Fibroblast of lung (primary cell): ENCODE measurements at regions not wholly inside any gene's neighbourhood (a gene's known extent, or its start where the extent isn't known, plus 50 kb on each side); places are given as distances from the start of the nearest gene placed in this dataset.

ENCODE experiments used
- DNase-seq, 2 donors: peaks; one replicate each; pipeline versions ENCODE4 v3.0.0 to v3.0.0-alpha.2; 2010; ENCODE audit warnings: low read depth in 2 of 2
- H2AFZ ChIP-seq: 2 replicates; pipeline ENCODE4 v1.5.1; 2012; ENCODE audit warnings: low read length, control low read depth, inconsistent platforms
- H3K27ac ChIP-seq: 2 replicates; pipeline ENCODE4 v1.5.1; 2011; ENCODE audit warnings: low read length, control low read depth; ENCODE audit not compliant: insufficient read depth
- H3K27me3 ChIP-seq: 2 replicates; pipeline ENCODE4 v1.5.1; 2011; ENCODE audit warnings: mild to moderate bottlenecking, low read length; ENCODE audit not compliant: control insufficient read depth, insufficient read depth
- H3K36me3 ChIP-seq: 2 replicates; pipeline ENCODE4 v1.5.1; 2011; ENCODE audit warnings: low read length; ENCODE audit not compliant: control insufficient read depth, insufficient read depth
- H3K4me1 ChIP-seq: 2 replicates; pipeline ENCODE4 v1.5.1; 2011; ENCODE audit warnings: low read length; ENCODE audit not compliant: control insufficient read depth, insufficient read depth; ENCODE audit errors: extremely low read depth
- H3K4me2 ChIP-seq: 2 replicates; pipeline ENCODE4 v1.5.1; 2011; ENCODE audit warnings: low read length, control low read depth; ENCODE audit not compliant: insufficient read depth; ENCODE audit errors: extremely low read depth
- H3K4me3 ChIP-seq, 4 experiments: fragments of 200-600 bp in 1 of 4; sonication (generic) in 1 of 4; replicated peaks in 1 of 4; 2 replicates each; pipeline ENCODE4 v1.5.1; 2011 to 2016; ENCODE audit warnings: low read length in 4 of 4, low read depth in 3 of 4, mild to moderate bottlenecking in 3 of 4, control low read depth in 2 of 4, inconsistent platforms in 1 of 4, mixed read lengths in 1 of 4; ENCODE audit not compliant: insufficient read depth in 1 of 4; ENCODE audit errors: control extremely low read depth in 1 of 4
- H3K79me2 ChIP-seq: 2 replicates; pipeline ENCODE4 v1.5.1; 2012; ENCODE audit warnings: mild to moderate bottlenecking, low read length, inconsistent platforms; ENCODE audit not compliant: control insufficient read depth, insufficient read depth
- H3K9ac ChIP-seq: 2 replicates; pipeline ENCODE4 v1.5.1; 2011; ENCODE audit warnings: mild to moderate bottlenecking, low read length, control low read depth; ENCODE audit not compliant: insufficient read depth
- H3K9me3 ChIP-seq: 2 replicates; pipeline ENCODE4 v1.5.1; 2012; ENCODE audit warnings: low read depth, low read length; ENCODE audit not compliant: control insufficient read depth, insufficient read depth
- H4K20me1 ChIP-seq: 2 replicates; pipeline ENCODE4 v1.5.1; 2011; ENCODE audit warnings: low read length; ENCODE audit not compliant: control insufficient read depth, insufficient read depth; ENCODE audit errors: extremely low read depth
- CTCF ChIP-seq, 2 donors: IDR thresholded peaks in 1 of 2; conservative IDR thresholded peaks in 1 of 2; 1 replicate in 1 of 2; 2 replicates in 1 of 2; pipeline ENCODE4 v1.5.1; 2011 to 2012; ENCODE audit warnings: low read length in 2 of 2, control low read depth in 1 of 2, inconsistent platforms in 1 of 2, low read depth in 1 of 2, mild to moderate bottlenecking in 1 of 2
- EZH2 ChIP-seq: IDR thresholded peaks from 2 replicates; pipeline ENCODE4 v1.5.1; 2012; ENCODE audit warnings: low read length, control low read depth, mild to moderate bottlenecking; ENCODE audit errors: missing control alignments

- Histone ChIP-seq H3K9me3 (no peaks in the 10 kb centered on the region), H4K20me1 (no peaks in the 10 kb centered on the region), H2AFZ (no peak overlapping the region), H3K4me2 (no peak overlapping the region), H3K4me3 (no peak overlapping the region), H3K79me2 (no peaks in the 10 kb centered on the region), H3K9ac (no peak overlapping the region), H3K4me1 (no peaks in the 10 kb centered on the region), H3K27me3 (no peaks in the 10 kb centered on the region), H3K36me3 (no peaks in the 10 kb centered on the region), H3K27ac (no peak overlapping the region)
- TF ChIP-seq EZH2 = no peak
- no peak for TF ChIP-seq CTCF (conservative IDR thresholded peaks at IDR 0.05 in 1 of 2, IDR thresholded peaks at IDR 0.05 in 1 of 2; ENCODE audit: low read depth in 1 of 2, low read length in 2 of 2)
- no peak for DNase-seq
Measured at GRCh38 chr1:106439475-106439874, 617.0 kb upstream of the PRMT6 start.

- TF ChIP-seq EZH2 (no peak), CTCF (conservative IDR thresholded peaks at IDR 0.05 in 1 of 2, IDR thresholded peaks at IDR 0.05 in 1 of 2; ENCODE audit: low read depth in 1 of 2, low read length in 2 of 2) (no peak)
- Histone ChIP-seq H3K9me3 (no peaks in the 10 kb centered on the region), H3K4me3 (no peak overlapping the region), H4K20me1 (no peaks in the 10 kb centered on the region), H3K4me1 (no peaks in the 10 kb centered on the region), H3K36me3 (no peaks in the 10 kb centered on the region), H3K27ac (no peak overlapping the region), H3K9ac (no peak overlapping the region), H3K27me3 (no peaks in the 10 kb centered on the region), H3K79me2 (no peaks in the 10 kb centered on the region), H2AFZ (no peak overlapping the region), H3K4me2 (no peak overlapping the region)
- DNase-seq = no peak
Measured at GRCh38 chr1:106447466-106447865, 609.0 kb upstream of the PRMT6 start.

- Histone ChIP-seq H3K9ac (no peak overlapping the region), H3K79me2 (no peaks in the 10 kb centered on the region), H3K4me2 (no peak overlapping the region), H3K9me3 (no peaks in the 10 kb centered on the region), H3K27ac (no peak overlapping the region), H3K4me3 (no peak overlapping the region), H2AFZ (no peak overlapping the region), H4K20me1 (no peaks in the 10 kb centered on the region), H3K36me3 (no peaks in the 10 kb centered on the region), H3K27me3 (no peaks in the 10 kb centered on the region), H3K4me1 (no peaks in the 10 kb centered on the region)
- DNase-seq = no peak
- no peak for TF ChIP-seq CTCF (conservative IDR thresholded peaks at IDR 0.05 in 1 of 2, IDR thresholded peaks at IDR 0.05 in 1 of 2; ENCODE audit: low read depth in 1 of 2, low read length in 2 of 2)
- TF ChIP-seq EZH2 = no peak
Measured at GRCh38 chr1:106456832-106457231, 599.6 kb upstream of the PRMT6 start.
